ENCODE measurements at regions not wholly inside any gene's neighbourhood (a gene's known extent, or its start where the extent isn't known, plus 50 kb on each side); places are given as distances from the start of the nearest gene placed in this dataset.

- TF ChIP-seq ETV6 (IDR thresholded peaks at IDR 0.05; ENCODE audit: borderline replicate concordance in 1 of 2, low read depth in 2 of 2, low read length in 1 of 2) (no peak), ETV6 (CRISPR knock-in tag; IDR thresholded peaks at IDR 0.05; ENCODE audit: borderline replicate concordance) (no peak), POLR2A (conservative IDR thresholded peaks at IDR 0.05) (no peak), GABPA (tag; conservative IDR thresholded peaks at IDR 0.05; ENCODE audit: low read depth) (no peak), GTF2E2 (tag; IDR thresholded peaks at IDR 0.05) (no peak)
Observed at GRCh38 chr13:86142080-86142479, 342.9 kb upstream of the SLITRK6 start.

Data from K562 (cell line).